ENCODE measurements at regions not wholly inside any gene's neighbourhood (a gene's known extent, or its start where the extent isn't known, plus 50 kb on each side); places are given as distances from the start of the nearest gene placed in this dataset.

DNA sequence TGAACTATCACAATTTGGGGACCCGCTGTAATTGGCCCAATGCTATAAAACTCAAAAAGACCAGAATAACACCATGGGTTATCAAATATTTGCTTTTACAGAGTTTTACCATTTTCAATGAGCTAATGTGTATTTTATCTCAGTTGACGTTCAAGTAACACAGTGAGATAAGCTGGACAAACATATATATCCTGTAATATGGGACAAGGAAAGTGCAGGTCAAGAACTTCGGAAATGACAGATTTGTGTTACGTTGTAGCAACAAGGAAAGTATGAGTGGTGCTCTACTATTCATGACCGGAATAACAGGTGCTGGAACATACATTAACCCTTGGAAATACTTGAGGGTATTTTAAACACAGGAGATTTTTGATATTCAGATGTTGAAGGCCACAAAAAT, 566.4 kb upstream of the FLRT2 start:
- TF ChIP-seq, protein P1, sequence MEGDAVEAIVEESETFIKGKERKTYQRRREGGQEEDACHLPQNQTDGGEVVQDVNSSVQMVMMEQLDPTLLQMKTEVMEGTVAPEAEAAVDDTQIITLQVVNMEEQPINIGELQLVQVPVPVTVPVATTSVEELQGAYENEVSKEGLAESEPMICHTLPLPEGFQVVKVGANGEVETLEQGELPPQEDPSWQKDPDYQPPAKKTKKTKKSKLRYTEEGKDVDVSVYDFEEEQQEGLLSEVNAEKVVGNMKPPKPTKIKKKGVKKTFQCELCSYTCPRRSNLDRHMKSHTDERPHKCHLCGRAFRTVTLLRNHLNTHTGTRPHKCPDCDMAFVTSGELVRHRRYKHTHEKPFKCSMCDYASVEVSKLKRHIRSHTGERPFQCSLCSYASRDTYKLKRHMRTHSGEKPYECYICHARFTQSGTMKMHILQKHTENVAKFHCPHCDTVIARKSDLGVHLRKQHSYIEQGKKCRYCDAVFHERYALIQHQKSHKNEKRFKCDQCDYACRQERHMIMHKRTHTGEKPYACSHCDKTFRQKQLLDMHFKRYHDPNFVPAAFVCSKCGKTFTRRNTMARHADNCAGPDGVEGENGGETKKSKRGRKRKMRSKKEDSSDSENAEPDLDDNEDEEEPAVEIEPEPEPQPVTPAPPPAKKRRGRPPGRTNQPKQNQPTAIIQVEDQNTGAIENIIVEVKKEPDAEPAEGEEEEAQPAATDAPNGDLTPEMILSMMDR (IDR thresholded peaks at IDR 0.05; ENCODE audit: poor library complexity), result no peak
- no peak for TF ChIP-seq EZH2 (IDR thresholded peaks at IDR 0.05; ENCODE audit: borderline replicate concordance)
